HG02798 (cell line): ENCODE measurements at regions not wholly inside any gene's neighbourhood (a gene's known extent, or its start where the extent isn't known, plus 50 kb on each side); places are given as distances from the start of the nearest gene placed in this dataset.

Experiments used
- ATAC-seq: cut with Tn5 transposase; IDR thresholded peaks from one replicate; pipeline ENCODE4 v1.9.1; 2021; ENCODE audit warnings: mild to moderate bottlenecking; ENCODE audit not compliant: unreplicated experiment, poor library complexity

DNA sequence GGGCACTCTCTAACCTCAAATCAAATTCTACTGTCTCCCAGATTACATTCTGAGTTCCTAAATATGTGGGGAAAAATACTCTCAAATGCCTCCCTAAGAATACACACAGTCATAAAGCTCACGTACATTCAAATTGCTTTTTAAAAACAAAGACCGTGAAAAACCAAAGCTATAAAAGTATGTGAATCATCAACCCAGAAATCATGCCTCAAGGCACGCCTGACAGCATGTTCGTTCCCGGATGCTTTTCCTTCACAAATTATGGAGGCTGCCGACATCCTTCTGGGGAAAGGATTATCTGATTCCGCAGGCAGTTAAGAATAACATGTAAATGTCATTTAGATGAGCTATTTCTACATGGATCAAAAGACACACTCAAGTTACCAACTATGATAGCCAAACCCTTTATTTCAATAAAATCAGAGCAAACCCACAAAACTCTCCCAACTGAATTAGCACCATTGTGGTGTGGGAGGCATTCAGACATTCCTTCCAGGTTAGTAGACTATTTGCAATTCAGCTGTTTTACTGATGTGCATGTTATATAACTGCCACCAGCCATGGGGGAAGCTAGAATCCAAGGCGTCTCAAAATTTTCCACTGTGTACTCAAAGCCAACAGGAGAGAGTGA lies 398.2 kb upstream of the TRIB2 start:
- ATAC-seq: no peak

DNA sequence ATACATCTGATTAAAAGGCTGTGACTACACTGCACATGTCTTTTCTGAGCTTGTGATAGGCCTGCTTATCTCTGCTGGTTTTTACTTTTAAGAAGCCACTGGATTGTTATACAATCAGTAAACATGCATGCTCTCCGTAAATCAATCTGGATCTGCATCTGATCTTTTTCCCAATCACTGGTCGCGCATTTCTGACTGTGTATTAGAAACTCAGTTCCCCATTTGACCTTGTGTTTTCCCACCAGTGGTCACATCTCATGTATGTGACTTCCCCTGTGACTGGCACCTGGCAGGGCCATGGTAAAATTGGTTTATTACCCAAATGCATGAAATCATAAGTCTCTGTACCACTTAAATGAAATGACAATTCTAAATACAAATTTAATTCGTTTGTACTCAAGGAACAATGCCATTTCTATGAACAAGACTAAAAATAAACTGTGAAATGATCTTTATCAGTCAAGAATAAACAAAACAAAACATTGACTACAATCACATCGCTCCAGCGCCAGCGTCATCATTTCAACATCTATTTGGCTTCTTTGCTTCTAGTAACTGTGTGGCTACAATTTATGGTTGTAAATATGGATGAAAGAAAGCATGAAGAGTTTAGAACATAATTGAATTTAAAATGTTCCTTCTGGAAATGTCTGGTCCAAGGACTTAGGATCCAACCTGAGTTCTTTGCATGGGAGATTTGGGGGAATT lies 396.6 kb upstream of the TRIB2 start:
- no peak for ATAC-seq

- no peak for ATAC-seq
Observed at GRCh38 chr2:12320991-12321641, 395.6 kb upstream of the TRIB2 start.

- no peak for ATAC-seq
Observed at GRCh38 chr2:12321886-12322285, 394.9 kb upstream of the TRIB2 start.

GRCh38 chr2:12325806-12326205 lies 390.9 kb upstream of the TRIB2 start:
- no peak for ATAC-seq

- no peak for ATAC-seq
Observed at GRCh38 chr2:12326449-12327190, 390.1 kb upstream of the TRIB2 start.

GRCh38 chr2:12330916-12331315 lies 385.8 kb upstream of the TRIB2 start:
- ATAC-seq: no peak

- ATAC-seq: no peak
Observed at GRCh38 chr2:12331698-12332097, 385.0 kb upstream of the TRIB2 start.

DNA sequence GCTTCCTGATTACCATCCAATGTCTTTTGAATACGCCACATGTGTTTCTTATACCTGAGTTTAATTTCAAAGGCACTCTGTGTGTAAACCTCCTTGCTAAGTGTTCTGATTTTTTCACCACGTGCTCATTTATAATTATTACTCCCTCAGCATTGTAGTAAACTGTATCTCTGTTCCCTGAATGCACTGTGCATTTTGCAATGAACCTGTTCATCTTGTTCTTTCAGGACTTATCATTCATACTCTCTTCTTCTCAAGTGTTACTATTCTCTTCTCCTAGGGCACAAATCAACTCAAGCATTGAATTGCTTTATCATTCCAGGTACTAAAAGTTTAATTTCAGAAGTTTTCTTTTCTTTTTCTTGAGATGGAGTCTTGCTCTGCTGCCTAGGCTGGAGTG lies 383.4 kb upstream of the TRIB2 start:
- ATAC-seq: no peak

DNA sequence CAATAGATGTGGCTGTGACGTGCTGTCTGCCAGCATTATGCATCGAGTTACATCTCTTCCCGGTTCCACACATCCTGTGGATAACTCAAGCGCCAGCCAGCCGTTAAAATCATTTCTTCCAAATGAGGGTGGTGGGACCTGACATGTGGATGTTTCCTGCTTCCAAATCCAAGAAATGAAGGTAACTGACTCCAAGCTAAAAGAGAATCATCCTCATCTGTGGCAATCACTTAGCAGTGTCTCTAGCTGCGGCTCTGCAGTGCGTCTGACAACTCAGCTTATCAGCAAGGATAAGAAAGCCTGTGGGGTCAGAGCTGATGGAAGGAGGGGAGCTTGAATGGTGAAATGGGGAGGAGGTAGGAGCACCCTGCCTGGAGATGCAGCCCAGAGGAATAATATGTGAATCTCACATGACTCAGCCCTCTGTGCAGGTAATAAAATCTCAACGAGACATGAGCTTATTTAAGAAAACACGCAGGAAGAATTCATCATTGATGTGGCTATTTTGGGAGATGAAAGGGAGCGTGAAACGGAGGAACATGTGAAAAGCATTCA lies 382.2 kb upstream of the TRIB2 start:
- ATAC-seq: no peak

DNA sequence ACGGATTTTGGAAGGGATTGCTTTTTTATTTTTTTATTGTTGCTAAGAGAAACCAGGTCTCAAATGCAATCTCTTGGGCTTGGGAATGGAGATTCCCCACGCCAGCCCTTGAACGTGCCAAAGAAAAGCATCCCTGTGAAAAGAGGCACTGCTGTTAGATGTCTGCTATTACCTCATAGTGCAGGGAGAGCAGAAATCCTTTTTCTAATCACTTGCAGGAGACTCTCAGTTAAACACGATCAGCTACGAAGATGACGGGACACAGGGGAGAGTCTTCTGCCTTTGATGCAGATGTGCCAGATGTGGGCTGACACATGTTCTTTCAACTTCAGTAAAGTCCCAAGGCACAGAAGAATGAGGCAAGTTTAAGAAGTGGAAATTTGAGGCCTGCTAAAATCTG lies 381.6 kb upstream of the TRIB2 start:
- ATAC-seq: no peak

DNA sequence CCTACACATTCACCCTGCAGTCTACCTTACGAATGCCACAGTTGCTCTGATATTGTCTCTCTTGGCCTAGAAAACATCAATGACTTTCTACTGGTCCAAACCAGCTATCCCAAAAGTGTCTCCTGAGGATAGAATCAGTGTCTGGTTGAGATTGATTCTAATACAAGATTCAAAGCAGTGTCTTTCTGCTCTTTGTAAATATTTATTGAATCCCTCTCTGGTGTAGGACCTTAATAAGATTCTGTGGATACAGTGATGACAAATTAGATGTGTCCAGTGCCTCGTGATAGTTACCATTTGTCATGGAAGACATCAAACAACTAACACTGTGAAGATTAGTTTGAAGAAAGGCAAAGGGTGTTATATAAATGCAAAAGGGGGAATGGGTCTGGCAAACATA lies 380.7 kb upstream of the TRIB2 start:
- ATAC-seq: no peak

DNA sequence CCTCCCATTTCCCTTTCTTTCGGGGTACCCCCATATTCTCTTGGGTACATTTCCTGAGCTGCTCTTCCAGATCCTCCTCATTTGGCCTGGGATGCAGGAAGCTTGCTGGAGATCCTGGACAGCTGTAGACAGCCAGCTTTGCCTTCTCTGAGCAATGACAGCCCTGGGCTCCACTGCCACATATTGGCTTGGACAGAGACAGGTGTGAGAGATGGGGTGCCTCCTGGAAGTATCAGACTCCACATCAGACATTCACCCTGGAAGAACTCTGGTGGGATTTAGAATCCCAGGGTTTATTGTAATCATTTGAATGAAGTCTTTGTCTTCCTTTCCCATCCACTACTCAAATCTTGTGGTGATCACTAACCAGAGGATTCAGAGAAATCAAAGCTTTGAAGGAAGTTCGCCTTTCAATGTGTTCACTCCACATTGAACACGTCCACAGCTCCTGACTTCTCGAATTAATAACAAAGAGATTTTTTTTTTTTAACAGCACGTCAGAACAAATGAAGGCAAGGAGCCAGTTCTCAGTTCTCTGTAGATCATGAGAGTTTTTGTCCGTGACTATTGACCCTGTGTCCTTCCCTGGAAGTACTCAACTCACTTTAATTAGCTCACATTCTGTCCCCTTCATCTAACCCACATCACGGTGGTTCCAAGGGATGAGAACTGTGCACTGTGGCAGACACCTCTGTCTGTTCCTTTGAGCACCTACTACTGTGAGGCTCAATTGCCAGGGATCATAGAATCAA lies 377.6 kb upstream of the TRIB2 start:
- ATAC-seq: no peak

DNA sequence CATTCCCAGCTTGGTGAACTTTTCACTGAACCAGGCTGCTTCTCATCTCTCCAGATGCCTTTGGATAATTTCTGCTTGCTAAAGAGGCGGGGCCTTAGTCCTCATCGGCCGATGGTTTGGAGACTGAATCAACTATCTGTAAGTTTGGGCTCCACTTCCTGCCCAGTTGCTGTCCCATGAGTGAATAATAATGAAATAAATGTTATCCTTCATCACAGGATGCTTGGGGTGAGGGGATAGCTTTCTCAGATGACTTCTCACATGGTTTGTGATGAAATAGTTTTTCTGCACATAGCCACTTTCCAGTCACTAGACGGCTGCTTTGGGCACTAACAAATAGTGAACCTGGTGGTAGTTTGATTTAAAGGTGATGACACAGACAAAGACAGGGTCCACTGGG lies 376.6 kb upstream of the TRIB2 start:
- no peak for ATAC-seq

DNA sequence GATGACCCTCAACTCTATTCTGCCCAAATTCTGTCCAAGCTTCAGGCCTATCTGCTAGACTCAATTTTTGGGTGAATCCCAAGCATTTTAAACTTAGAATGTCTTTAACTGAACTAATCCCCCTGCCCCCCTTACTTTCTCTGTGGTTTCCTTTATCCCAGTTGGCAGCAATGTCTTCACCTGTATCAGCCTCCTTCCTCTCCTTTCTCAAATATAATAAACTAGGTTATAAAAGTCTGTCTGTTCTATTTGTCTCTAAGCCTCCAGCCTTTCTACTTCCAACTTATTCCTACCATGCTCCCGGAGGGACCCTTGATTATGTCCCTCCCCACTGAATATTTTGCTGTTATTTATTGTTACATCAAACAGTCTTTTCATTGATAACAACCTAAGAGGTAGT lies 375.5 kb upstream of the TRIB2 start:
- no peak for ATAC-seq

DNA sequence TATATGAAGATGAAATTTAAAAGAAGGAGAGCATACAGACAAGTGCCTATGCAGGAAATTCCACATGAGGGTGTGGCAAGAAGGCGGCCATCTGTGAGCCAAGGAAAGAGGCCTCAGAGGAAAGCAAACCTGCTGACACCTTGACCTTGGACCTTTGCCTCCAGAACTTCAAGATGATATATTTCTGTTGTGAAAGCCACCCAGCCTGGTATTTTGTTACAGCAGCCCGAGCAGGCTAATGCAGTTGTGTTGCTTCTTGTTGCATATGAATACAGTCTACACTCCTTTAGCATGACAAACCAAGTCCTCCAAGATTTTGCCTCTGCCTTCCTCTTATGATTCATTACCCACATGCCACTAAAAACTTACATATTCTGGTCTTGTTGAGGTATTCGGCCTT lies 374.8 kb upstream of the TRIB2 start:
- no peak for ATAC-seq

GRCh38 chr2:12343141-12343540 lies 373.6 kb upstream of the TRIB2 start:
- no peak for ATAC-seq

- no peak for ATAC-seq
Observed at GRCh38 chr2:12347066-12347493, 369.7 kb upstream of the TRIB2 start.

- no peak for ATAC-seq
Observed at GRCh38 chr2:12348216-12348615, 368.5 kb upstream of the TRIB2 start.

DNA sequence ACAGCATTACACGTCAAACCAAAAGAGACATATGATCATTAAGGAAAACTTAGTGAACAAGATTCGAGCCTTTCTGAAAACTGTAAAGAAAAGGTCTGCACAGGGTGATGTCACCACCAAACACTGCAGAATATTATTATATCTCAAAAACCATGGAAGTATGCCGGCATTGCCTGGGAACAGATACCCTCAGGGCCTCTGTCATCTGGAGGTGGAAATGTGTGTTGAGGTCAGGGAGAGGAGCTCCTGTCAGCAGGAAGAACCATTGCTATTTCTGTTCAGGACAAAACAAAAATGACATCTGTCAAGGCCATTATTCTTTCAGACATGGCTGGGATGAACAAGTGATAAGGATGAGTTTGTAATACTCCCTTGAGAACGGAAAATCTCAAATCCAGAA lies 365.9 kb upstream of the TRIB2 start:
- ATAC-seq: no peak
